H1 (cell line): ENCODE measurements at regions not wholly inside any gene's neighbourhood (a gene's known extent, or its start where the extent isn't known, plus 50 kb on each side); places are given as distances from the start of the nearest gene placed in this dataset.

ENCODE experiments used
- CTCF ChIA-PET: fragments of 300-600 bp; sonication (Branson Sonifier 250); formaldehyde crosslinking; loops from one replicate; lab custom pipeline; 2021; ENCODE audit not compliant: partially characterized antibody; lab: Charles Lee
- POLR2A ChIA-PET: fragments of 300-600 bp; sonication (Branson Sonifier 250); formaldehyde crosslinking; loops from one replicate; lab custom pipeline; 2021; ENCODE audit warnings: inconsistent platforms; ENCODE audit not compliant: partially characterized antibody; lab: Charles Lee
- DNase-seq, 2 experiments: peaks; one replicate each; pipeline versions ENCODE4 v3.0.0 to v3.0.0-alpha.2; 2010 to 2022; ENCODE audit warnings: low spot score in 2 of 2, low read depth in 1 of 2, mixed read lengths in 1 of 2
- FAIRE-seq: peaks from 2 replicates; lab custom pipeline; 2011; peaks lifted over from hg19 to GRCh38; lab: Jason Lieb, UNC
- H2AFZ ChIP-seq: 2 replicates; pipeline ENCODE4 v1.8.1; 2012; ENCODE audit warnings: low read length, inconsistent platforms
- H2AK5ac ChIP-seq: 2 replicates; pipeline ENCODE4 v1.6.1; 2013; ENCODE audit warnings: low read depth, low read length
- H2BK120ac ChIP-seq: replicated peaks from 2 replicates; pipeline ENCODE3; 2013; ENCODE audit warnings: low read depth, low read length, inconsistent platforms
- H2BK12ac ChIP-seq: 2 replicates; pipeline ENCODE4 v1.6.1; 2013; ENCODE audit warnings: low read depth, low read length
- H2BK15ac ChIP-seq: 2 replicates; pipeline ENCODE4 v1.6.1; 2013; ENCODE audit warnings: low read length
- H2BK20ac ChIP-seq: 2 replicates; pipeline ENCODE4 v1.6.1; 2013; ENCODE audit warnings: low read length
- H2BK5ac ChIP-seq: 2 replicates; pipeline ENCODE4 v1.6.1; 2013; ENCODE audit warnings: low read depth, low read length
- H3K14ac ChIP-seq: 2 replicates; pipeline ENCODE4 v1.6.1; 2013; ENCODE audit warnings: inconsistent platforms; ENCODE audit not compliant: insufficient read length
- H3K18ac ChIP-seq: 2 replicates; pipeline ENCODE4 v1.6.1; 2013; ENCODE audit warnings: low read length; ENCODE audit errors: extremely low read depth
- H3K23ac ChIP-seq: 2 replicates; pipeline ENCODE4 v1.6.1; 2013; ENCODE audit warnings: inconsistent platforms; ENCODE audit not compliant: insufficient read length
- H3K23me2 ChIP-seq: 2 replicates; pipeline ENCODE4 v1.6.1; 2013; ENCODE audit warnings: low read depth, low read length
- H3K27ac ChIP-seq: 2 replicates; pipeline ENCODE4 v1.6.1; 2011; ENCODE audit warnings: low read depth, low read length, inconsistent platforms
- H3K27me3 ChIP-seq, 4 experiments: replicated peaks in 1 of 4; 1 replicate in 1 of 4; 2 replicates in 3 of 4; pipeline versions ENCODE4 v1.6.1 to v1.8.1; 2011 to 2013; ENCODE audit warnings: low read length in 3 of 4, mild to moderate bottlenecking in 3 of 4, inconsistent platforms in 2 of 4, mixed read lengths in 2 of 4, moderate library complexity in 1 of 4; ENCODE audit not compliant: control insufficient read depth in 3 of 4, insufficient read depth in 3 of 4; ENCODE audit errors: extremely low read depth in 1 of 4
- H3K36me3 ChIP-seq, 4 experiments: 2 replicates each; pipeline versions ENCODE4 v1.6.1 to v1.8.1; 2011 to 2013; ENCODE audit warnings: mild to moderate bottlenecking in 4 of 4, low read length in 3 of 4, moderate library complexity in 2 of 4, control low read depth in 1 of 4, inconsistent platforms in 1 of 4; ENCODE audit not compliant: insufficient read depth in 4 of 4, control insufficient read depth in 2 of 4
- H3K4ac ChIP-seq: replicated peaks from 2 replicates; pipeline ENCODE3; 2013; ENCODE audit warnings: low read length, low read depth, mixed read lengths, inconsistent platforms; ENCODE audit not compliant: insufficient read length
- H3K4me1 ChIP-seq, 4 experiments: replicated peaks in 1 of 4; 1 replicate in 1 of 4; 2 replicates in 3 of 4; pipeline versions ENCODE4 v1.6.1 to v1.8.1; 2011 to 2013; ENCODE audit warnings: low read length in 3 of 4, inconsistent platforms in 2 of 4, mixed read lengths in 1 of 4; ENCODE audit not compliant: insufficient read depth in 4 of 4, control insufficient read depth in 3 of 4
- H3K4me2 ChIP-seq, 2 experiments: 2 replicates each; pipeline versions ENCODE4 v1.6.1 to v1.8.1; 2011 to 2013; ENCODE audit warnings: low read depth in 2 of 2, low read length in 2 of 2, control low read depth in 1 of 2, inconsistent platforms in 1 of 2, mild to moderate bottlenecking in 1 of 2; ENCODE audit not compliant: insufficient read depth in 1 of 2
- H3K4me3 ChIP-seq, 4 experiments: fragments of 200-600, 300-600 bp in 1 of 4; sonication (generic), shearing (Covaris generic), sonication (Bioruptor Twin) in 1 of 4; 2 replicates each; pipeline versions ENCODE4 v1.5.1 to v1.8.1; 2011 to 2016; ENCODE audit warnings: low read length in 4 of 4, low read depth in 3 of 4, control low read depth in 2 of 4, inconsistent platforms in 2 of 4, mild to moderate bottlenecking in 2 of 4, mixed read lengths in 1 of 4, moderate library complexity in 1 of 4; ENCODE audit not compliant: insufficient read depth in 2 of 4; ENCODE audit errors: extremely low read depth in 1 of 4
- H3K56ac ChIP-seq: replicated peaks from 2 replicates; pipeline ENCODE3; 2013; ENCODE audit warnings: low read depth, mild to moderate bottlenecking, mixed read lengths, low read length, inconsistent platforms; ENCODE audit not compliant: insufficient read length
- H3K79me1 ChIP-seq: 2 replicates; pipeline ENCODE4 v1.6.1; 2013; ENCODE audit warnings: low read depth, low read length, control low read depth
- H3K79me2 ChIP-seq, 2 experiments: 2 replicates each; pipeline versions ENCODE4 v1.6.1 to v1.8.1; 2012 to 2013; ENCODE audit warnings: low read length in 2 of 2, mild to moderate bottlenecking in 2 of 2, inconsistent platforms in 1 of 2; ENCODE audit not compliant: insufficient read depth in 2 of 2, control insufficient read depth in 1 of 2
- H3K9ac ChIP-seq, 4 experiments: replicated peaks in 1 of 4; 1 replicate in 1 of 4; 2 replicates in 3 of 4; pipeline versions ENCODE4 v1.6.1 to v1.8.1; 2011 to 2013; ENCODE audit warnings: low read depth in 3 of 4, low read length in 3 of 4, control low read depth in 2 of 4, mild to moderate bottlenecking in 2 of 4, moderate library complexity in 2 of 4, inconsistent platforms in 1 of 4; ENCODE audit errors: extremely low read depth in 1 of 4
- H3K9me3 ChIP-seq, 2 experiments: 2 replicates each; pipeline versions ENCODE4 v1.6.1 to v1.8.1; 2012 to 2013; ENCODE audit warnings: mild to moderate bottlenecking in 2 of 2, moderate library complexity in 2 of 2, control low read depth in 1 of 2, inconsistent platforms in 1 of 2, low read depth in 1 of 2, low read length in 1 of 2, mixed read lengths in 1 of 2; ENCODE audit not compliant: insufficient read depth in 2 of 2
- H4K20me1 ChIP-seq, 2 experiments: replicated peaks in 1 of 2; 2 replicates each; pipeline versions ENCODE3 to v1.8.1; 2011 to 2013; ENCODE audit warnings: inconsistent platforms in 2 of 2, low read length in 2 of 2, mild to moderate bottlenecking in 1 of 2; ENCODE audit not compliant: insufficient read depth in 2 of 2, control insufficient read depth in 1 of 2
- H4K5ac ChIP-seq: 2 replicates; pipeline ENCODE4 v1.6.1; 2013; ENCODE audit warnings: low read length, low read depth, mixed read lengths, inconsistent platforms; ENCODE audit not compliant: insufficient read length
- H4K8ac ChIP-seq: 2 replicates; pipeline ENCODE4 v1.8.0; 2013; ENCODE audit warnings: mild to moderate bottlenecking, moderate library complexity, low read length, inconsistent platforms; ENCODE audit not compliant: insufficient read depth; ENCODE audit errors: extremely low read depth
- H4K91ac ChIP-seq: replicated peaks from 2 replicates; pipeline ENCODE3; 2013; ENCODE audit warnings: low read length, mixed read lengths, inconsistent platforms; ENCODE audit not compliant: insufficient read length
- BRCA1 ChIP-seq: IDR thresholded peaks from 2 replicates; pipeline ENCODE4 v1.6.1; 2012; ENCODE audit warnings: low read depth, low read length, improper control_type of control experiment
- CHD1 ChIP-seq: IDR thresholded peaks from 2 replicates; pipeline ENCODE4 v1.6.1; 2012; ENCODE audit warnings: low read depth, low read length, improper control_type of control experiment
- EZH2 ChIP-seq: fragments of 200-600 bp; sonication (generic); IDR thresholded peaks from 2 replicates; pipeline ENCODE4 v1.7.1; 2012; ENCODE audit warnings: low read depth, mild to moderate bottlenecking, moderate library complexity, low read length, inconsistent platforms; ENCODE audit not compliant: severe bottlenecking
- JUND ChIP-seq: IDR thresholded peaks from 2 replicates; pipeline ENCODE4 v1.6.1; 2011; ENCODE audit warnings: mild to moderate bottlenecking, improper control_type of control experiment, low read length
- NANOG ChIP-seq: IDR thresholded peaks from 2 replicates; pipeline ENCODE4 v1.6.1; 2011; ENCODE audit warnings: low read length, low read depth, mild to moderate bottlenecking, inconsistent platforms; ENCODE audit not compliant: insufficient read depth, poor library complexity, severe bottlenecking
- POLR2AphosphoS5 ChIP-seq: IDR thresholded peaks from 2 replicates; pipeline ENCODE4 v1.6.1; 2011; ENCODE audit warnings: low read depth, low read length
- RAD21 ChIP-seq, 2 experiments: IDR thresholded peaks in 1 of 2; conservative IDR thresholded peaks in 1 of 2; 2 replicates each; pipeline ENCODE4 v1.6.1; 2011; ENCODE audit warnings: low read depth in 2 of 2, low read length in 2 of 2, improper control_type of control experiment in 1 of 2, inconsistent platforms in 1 of 2, mild to moderate bottlenecking in 1 of 2, moderate library complexity in 1 of 2
- SIX5 ChIP-seq: IDR thresholded peaks from 2 replicates; pipeline ENCODE4 v1.6.1; 2011; ENCODE audit warnings: mild to moderate bottlenecking, low read depth, low read length
- YY1 ChIP-seq: IDR thresholded peaks from 2 replicates; pipeline ENCODE4 v1.6.1; 2011; ENCODE audit warnings: low read depth, mild to moderate bottlenecking, low read length
- WGBS, 2 experiments: shearing (Covaris generic) in 1 of 2; methylation state at CpG; one replicate each; pipeline versions ENCODE4 v1.1.6 to v1.1.7; 2013 to 2015; ENCODE audit warnings: low lambda C conversion rate in 2 of 2, mixed read lengths in 2 of 2, inconsistent platforms in 1 of 2, low coverage in 1 of 2, missing lambda C conversion rate in 1 of 2; ENCODE audit not compliant: insufficient replicate concordance in 2 of 2, insufficient coverage in 1 of 2, insufficient read length in 1 of 2; ENCODE audit errors: extremely low coverage in 1 of 2, missing lambda C conversion rate in 1 of 2; 5-methylcytosine and 5-hydroxymethylcytosine counted together
- TF ChIP-seq, protein P1 (sequence below): IDR thresholded peaks from 2 replicates; pipeline ENCODE4 v1.6.1; 2011; ENCODE audit warnings: low read depth, mild to moderate bottlenecking, low read length; ENCODE audit not compliant: insufficient read depth
- TF ChIP-seq, protein P2 (sequence below): IDR thresholded peaks from 2 replicates; pipeline ENCODE4 v1.6.1; 2012; ENCODE audit warnings: inconsistent platforms
- TF ChIP-seq, protein P3 (sequence below): IDR thresholded peaks from 2 replicates; pipeline ENCODE4 v1.6.1; 2011; ENCODE audit warnings: low read length, improper control_type of control experiment

DNA sequence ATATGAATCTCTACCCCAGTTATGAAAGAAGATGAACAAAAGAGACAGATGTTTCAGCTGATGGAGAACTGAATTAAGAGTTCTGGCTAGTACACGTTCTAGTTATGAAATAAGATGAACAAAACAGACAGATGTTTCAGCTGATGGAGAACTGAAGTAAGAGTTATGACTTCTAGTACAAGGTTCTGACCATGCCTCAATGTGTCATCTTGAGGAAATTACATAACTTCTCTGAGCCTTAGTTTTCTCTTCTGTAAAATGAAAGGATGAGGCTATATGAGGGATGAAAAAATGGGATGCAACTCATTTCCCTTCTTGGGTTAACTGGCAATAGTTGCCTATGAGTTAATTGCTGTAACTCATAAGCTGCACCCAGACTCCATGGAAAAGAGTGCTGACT, 92.9 kb upstream of the WDR75 start:
- ChIA-PET CTCF (interaction anchor here (0.6 to 1.2 kb wide), 9 partner anchors 9 to 971 kb away, joined by 3 to 5 read pairs (median 3); no protein-coding TSS in a partner anchor), POLR2A (no interaction called here)
- Histone ChIP-seq H3K23ac (no peak overlapping the region), H4K91ac (no peak overlapping the region), H4K20me1 (no peaks in the 10 kb centered on the region), H2AK5ac (no peak overlapping the region), H3K9ac (no peak overlapping the region), H4K8ac (no peak overlapping the region), H2BK120ac (no peak overlapping the region), H3K4me2 (no peak overlapping the region), H3K56ac (no peak overlapping the region), H3K4me1 (peaks cover 0 to 2% (median 0%) of the 10 kb centered on the region in 4 experiments; a peak in 1 of 7 replicates), H3K36me3 (no peaks in the 10 kb centered on the region), H3K9me3 (peaks cover 0 to 9% of the 10 kb centered on the region in 2 experiments; a peak in 2 of 4 replicates), H2BK5ac (no peak overlapping the region), H3K79me1 (no peaks in the 10 kb centered on the region), H3K79me2 (no peaks in the 10 kb centered on the region), H2BK20ac (no peak overlapping the region), H2BK12ac (no peak overlapping the region), H3K27ac (no peak overlapping the region), H4K5ac (no peak overlapping the region), H2BK15ac (no peak overlapping the region), H3K14ac (no peak overlapping the region), H2AFZ (no peak overlapping the region), H3K4me3 (no peak overlapping the region), H3K23me2 (no peaks in the 10 kb centered on the region), H3K18ac (no peak overlapping the region), H3K27me3 (peaks cover 0 to 1% (median 0%) of the 10 kb centered on the region in 4 experiments; a peak in 1 of 7 replicates), H3K4ac (no peak overlapping the region)
- DNase-seq (no peak), FAIRE-seq (no peak)
- 94% methylated on average over 1 of the region's 1 CpG; no CpG with 5 or more reads in 1 of the 2 experiments for WGBS, 2 experiments
- TF ChIP-seq POLR2AphosphoS5: no peak
- TF ChIP-seq SIX5: no peak
- TF ChIP-seq, protein P1, sequence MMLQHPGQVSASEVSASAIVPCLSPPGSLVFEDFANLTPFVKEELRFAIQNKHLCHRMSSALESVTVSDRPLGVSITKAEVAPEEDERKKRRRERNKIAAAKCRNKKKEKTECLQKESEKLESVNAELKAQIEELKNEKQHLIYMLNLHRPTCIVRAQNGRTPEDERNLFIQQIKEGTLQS: no peak
- TF ChIP-seq, protein P2, sequence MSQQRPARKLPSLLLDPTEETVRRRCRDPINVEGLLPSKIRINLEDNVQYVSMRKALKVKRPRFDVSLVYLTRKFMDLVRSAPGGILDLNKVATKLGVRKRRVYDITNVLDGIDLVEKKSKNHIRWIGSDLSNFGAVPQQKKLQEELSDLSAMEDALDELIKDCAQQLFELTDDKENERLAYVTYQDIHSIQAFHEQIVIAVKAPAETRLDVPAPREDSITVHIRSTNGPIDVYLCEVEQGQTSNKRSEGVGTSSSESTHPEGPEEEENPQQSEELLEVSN: no peak
- no peak for TF ChIP-seq NANOG
- no peak for TF ChIP-seq RAD21 (IDR thresholded peaks at IDR 0.05 in 1 of 2, conservative IDR thresholded peaks at IDR 0.05 in 1 of 2; ENCODE audit: low read depth in 2 of 2, low read length in 2 of 2)
- no peak for TF ChIP-seq EZH2
- no peak for TF ChIP-seq BRCA1
- TF ChIP-seq YY1: no peak
- TF ChIP-seq, protein P3, sequence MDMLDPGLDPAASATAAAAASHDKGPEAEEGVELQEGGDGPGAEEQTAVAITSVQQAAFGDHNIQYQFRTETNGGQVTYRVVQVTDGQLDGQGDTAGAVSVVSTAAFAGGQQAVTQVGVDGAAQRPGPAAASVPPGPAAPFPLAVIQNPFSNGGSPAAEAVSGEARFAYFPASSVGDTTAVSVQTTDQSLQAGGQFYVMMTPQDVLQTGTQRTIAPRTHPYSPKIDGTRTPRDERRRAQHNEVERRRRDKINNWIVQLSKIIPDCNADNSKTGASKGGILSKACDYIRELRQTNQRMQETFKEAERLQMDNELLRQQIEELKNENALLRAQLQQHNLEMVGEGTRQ: no peak
- TF ChIP-seq JUND: no peak
- TF ChIP-seq CHD1: no peak
